Peyer's patch (tissue), 4 donors: ENCODE measurements at regions not wholly inside any gene's neighbourhood (a gene's known extent, or its start where the extent isn't known, plus 50 kb on each side); places are given as distances from the start of the nearest gene placed in this dataset.

Experiments
- DNase-seq, 3 donors: peaks; one replicate each; pipeline ENCODE4 v3.0.0-alpha.2; 2017 to 2019
- H3K27ac ChIP-seq, 4 donors: fragments of 200-600 bp; sonication (generic); one replicate each; pipeline ENCODE4 v1.5.1; 2016 to 2019
- H3K27me3 ChIP-seq, 2 donors: fragments of 200-600 bp; sonication (generic); one replicate each; pipeline ENCODE4 v1.5.1; 2019
- H3K36me3 ChIP-seq, 3 donors: fragments of 200-600 bp; sonication (generic); one replicate each; pipeline ENCODE4 v1.5.1; 2016 to 2019
- H3K4me1 ChIP-seq, 4 donors: fragments of 200-600 bp; sonication (generic); one replicate each; pipeline ENCODE4 v1.5.1; 2016 to 2019
- H3K4me3 ChIP-seq, 4 donors: fragments of 200-600 bp; sonication (generic); 1 replicate in 3 of 4; 2 replicates in 1 of 4; pipeline ENCODE4 v1.5.1; 2016 to 2019; ENCODE audit warnings: mild to moderate bottlenecking in 1 of 4
- H3K9me3 ChIP-seq, 4 donors: fragments of 200-600 bp; sonication (generic); one replicate each; pipeline ENCODE4 v1.5.1; 2016 to 2019; ENCODE audit warnings: mild to moderate bottlenecking in 1 of 4
- CTCF ChIP-seq, 6 experiments: fragments of 450-650 bp in 4 of 6; fragments of 200-600 bp in 2 of 6; sonication (generic) in 1 of 6; IDR thresholded peaks; one replicate each; pipeline ENCODE4 v1.5.1; 2017 to 2019; ENCODE audit warnings: antibody characterized with exemption in 6 of 6, mild to moderate bottlenecking in 3 of 6, moderate library complexity in 1 of 6
- POLR2A ChIP-seq, 2 donors: fragments of 450-650 bp; IDR thresholded peaks; one replicate each; pipeline ENCODE4 v1.5.1; 2017; ENCODE audit warnings: antibody characterized with exemption in 2 of 2, mild to moderate bottlenecking in 2 of 2, moderate library complexity in 2 of 2

GRCh38 chr9:115520646-115521045, 402.7 kb upstream of the TNC start:
- Histone ChIP-seq H3K27me3 (no peaks in the 10 kb centered on the region), H3K27ac (no peak overlapping the region), H3K36me3 (no peaks in the 10 kb centered on the region), H3K9me3 (no peaks in the 10 kb centered on the region), H3K4me3 (no peak overlapping the region), H3K4me1 (no peaks in the 10 kb centered on the region)
- TF ChIP-seq POLR2A (IDR thresholded peaks at IDR 0.05) = no peak
- TF ChIP-seq CTCF (IDR thresholded peaks at IDR 0.05) = no peak
- no peak for DNase-seq

GRCh38 chr9:115522912-115523311, 405.0 kb upstream of the TNC start:
- Histone ChIP-seq H3K36me3 (no peaks in the 10 kb centered on the region), H3K4me1 (no peaks in the 10 kb centered on the region), H3K4me3 (no peak overlapping the region), H3K27me3 (no peaks in the 10 kb centered on the region), H3K27ac (no peak overlapping the region), H3K9me3 (no peaks in the 10 kb centered on the region)
- no peak for TF ChIP-seq CTCF (IDR thresholded peaks at IDR 0.05)
- no peak for TF ChIP-seq POLR2A (IDR thresholded peaks at IDR 0.05)
- no peak for DNase-seq

GRCh38 chr9:115524453-115525059, 406.6 kb upstream of the TNC start:
- H3K27me3 ChIP-seq = no peaks in the 10 kb centered on the region
- no peaks in the 10 kb centered on the region for H3K4me1 ChIP-seq
- peak in 1 of 3 donors; percentile 54 for DNase-seq
- H3K4me3 ChIP-seq = no peak overlapping the region
- no peaks in the 10 kb centered on the region for H3K36me3 ChIP-seq
- H3K27ac ChIP-seq = peak overlapping the region in 1 of 4 donors; percentile 44
- TF ChIP-seq POLR2A (IDR thresholded peaks at IDR 0.05) (no peak), CTCF (IDR thresholded peaks at IDR 0.05) (peak in 5 of 6 experiments; percentile 19 to 85 (median 69))
- H3K9me3 ChIP-seq = no peaks in the 10 kb centered on the region

- H3K4me3 ChIP-seq = no peak overlapping the region
- no peaks in the 10 kb centered on the region for H3K9me3 ChIP-seq
- TF ChIP-seq POLR2A (IDR thresholded peaks at IDR 0.05) (no peak), CTCF (IDR thresholded peaks at IDR 0.05) (no peak)
- H3K27ac ChIP-seq = peak overlapping the region in 2 of 4 donors; percentile 39 to 44
- H3K36me3 ChIP-seq = no peaks in the 10 kb centered on the region
- H3K27me3 ChIP-seq = no peaks in the 10 kb centered on the region
- DNase-seq = no peak
- H3K4me1 ChIP-seq = no peaks in the 10 kb centered on the region
These were observed 407.4 kb upstream of the TNC start for GRCh38 chr9:115525111-115526058.

- Histone ChIP-seq H3K4me3 (no peak overlapping the region), H3K9me3 (no peaks in the 10 kb centered on the region), H3K36me3 (no peaks in the 10 kb centered on the region), H3K27me3 (no peaks in the 10 kb centered on the region), H3K4me1 (no peaks in the 10 kb centered on the region), H3K27ac (no peak overlapping the region)
- no peak for TF ChIP-seq CTCF (IDR thresholded peaks at IDR 0.05)
- no peak for TF ChIP-seq POLR2A (IDR thresholded peaks at IDR 0.05)
- no peak for DNase-seq
These were observed 413.6 kb upstream of the TNC start for GRCh38 chr9:115531410-115532125.
